Activated naive CD8-positive, alpha-beta T cell treated with anti-CD3 and anti-CD28 coated beads, Interleukin-2, amount 10 ng/mL, durations not matched to agents 7 days and 5 days (primary cell): ENCODE measurements at regions not wholly inside any gene's neighbourhood (a gene's known extent, or its start where the extent isn't known, plus 50 kb on each side); places are given as distances from the start of the nearest gene placed in this dataset.

Experiments
- ATAC-seq: fragments of 150-1000 bp; cut with Tn5 transposase; one replicate; pipeline ENCODE4 v1.10.0; 2021; ENCODE audit warnings: low read depth, moderate library complexity
- POLR2A ChIA-PET: fragments of 350-600 bp; sonication (Branson Sonifier 250); formaldehyde crosslinking; loops from one replicate; lab custom pipeline; 2021; ENCODE audit warnings: antibody characterized with exemption; lab: Charles Lee
- DNase-seq: peaks from one replicate; pipeline ENCODE4 v3.0.0; 2021
- H3K27ac Mint-ChIP-seq: one replicate; pipeline ENCODE4 v1.8.0; 2022; ENCODE audit warnings: mild to moderate bottlenecking, mixed read lengths
- H3K27me3 Mint-ChIP-seq: one replicate; pipeline ENCODE4 v1.8.0; 2022; ENCODE audit warnings: mild to moderate bottlenecking, moderate library complexity, mixed read lengths
- H3K36me3 Mint-ChIP-seq: one replicate; pipeline ENCODE4 v1.8.0; 2021; ENCODE audit warnings: mild to moderate bottlenecking, mixed read lengths
- H3K4me1 Mint-ChIP-seq: one replicate; pipeline ENCODE4 v1.8.0; 2021; ENCODE audit warnings: mixed read lengths
- H3K4me3 Mint-ChIP-seq: one replicate; pipeline ENCODE4 v1.8.0; 2022; ENCODE audit warnings: mild to moderate bottlenecking, moderate library complexity, mixed read lengths
- H3K9me3 Mint-ChIP-seq: one replicate; pipeline ENCODE4 v1.8.0; 2021; ENCODE audit warnings: mixed read lengths

- H3K27me3 Mint-ChIP-seq, result no peaks in the 10 kb centered on the region
- no peaks in the 10 kb centered on the region for H3K36me3 Mint-ChIP-seq
- no peak for ATAC-seq
- H3K4me3 Mint-ChIP-seq, result no peak overlapping the region
- no peaks in the 10 kb centered on the region for H3K4me1 Mint-ChIP-seq
- no peaks in the 10 kb centered on the region for H3K9me3 Mint-ChIP-seq
- POLR2A ChIA-PET, result no interaction called here
- H3K27ac Mint-ChIP-seq, result no peak overlapping the region
- no peak for DNase-seq
Measured at GRCh38 chr15:26179906-26180305, 316.8 kb upstream of the ATP10A start.

- ATAC-seq, result no peak
Measured at GRCh38 chr15:26178640-26179220, 315.6 kb upstream of the ATP10A start.

GRCh38 chr15:26177816-26178215 lies 314.7 kb upstream of the ATP10A start:
- ATAC-seq (no peak), DNase-seq (no peak)
- no peaks in the 10 kb centered on the region for H3K36me3 Mint-ChIP-seq
- H3K4me3 Mint-ChIP-seq, result no peak overlapping the region
- no peaks in the 10 kb centered on the region for H3K9me3 Mint-ChIP-seq
- POLR2A ChIA-PET, result no interaction called here
- no peaks in the 10 kb centered on the region for H3K27me3 Mint-ChIP-seq
- H3K4me1 Mint-ChIP-seq, result no peaks in the 10 kb centered on the region
- no peak overlapping the region for H3K27ac Mint-ChIP-seq

More at GRCh38 chr15:26178640-26179220, 315.6 kb upstream of the ATP10A start:
- Mint-ChIP-seq H3K36me3 (no peaks in the 10 kb centered on the region), H3K27ac (no peak overlapping the region), H3K4me1 (no peaks in the 10 kb centered on the region), H3K27me3 (no peaks in the 10 kb centered on the region), H3K9me3 (no peaks in the 10 kb centered on the region), H3K4me3 (no peak overlapping the region)
- POLR2A ChIA-PET, result no interaction called here
- DNase-seq, result no peak

GRCh38 chr15:26176831-26177230 lies 313.7 kb upstream of the ATP10A start:
- Mint-ChIP-seq H3K4me1 (no peaks in the 10 kb centered on the region), H3K27me3 (no peaks in the 10 kb centered on the region), H3K36me3 (no peaks in the 10 kb centered on the region), H3K27ac (no peak overlapping the region), H3K4me3 (no peak overlapping the region), H3K9me3 (no peaks in the 10 kb centered on the region)
- no peak for DNase-seq
- no peak for ATAC-seq
- POLR2A ChIA-PET, result no interaction called here

GRCh38 chr15:26171266-26171665 lies 308.1 kb upstream of the ATP10A start:
- no peak overlapping the region for H3K27ac Mint-ChIP-seq
- ATAC-seq, result no peak
- no peak for DNase-seq
- peaks cover 2% of the 10 kb centered on the region for H3K4me1 Mint-ChIP-seq
- H3K36me3 Mint-ChIP-seq, result no peaks in the 10 kb centered on the region
- H3K27me3 Mint-ChIP-seq, result no peaks in the 10 kb centered on the region
- H3K4me3 Mint-ChIP-seq, result no peak overlapping the region
- H3K9me3 Mint-ChIP-seq, result no peaks in the 10 kb centered on the region
- POLR2A ChIA-PET, result no interaction called here

- H3K27ac Mint-ChIP-seq, result peak overlapping the region; percentile 54
- peaks cover 2% of the 10 kb centered on the region for H3K4me1 Mint-ChIP-seq
- H3K4me3 Mint-ChIP-seq, result no peak overlapping the region
- no peaks in the 10 kb centered on the region for H3K36me3 Mint-ChIP-seq
- DNase-seq, result no peak
- POLR2A ChIA-PET, result no interaction called here
- peaks cover 2% of the 10 kb centered on the region for H3K27me3 Mint-ChIP-seq
- peaks cover 2% of the 10 kb centered on the region for H3K9me3 Mint-ChIP-seq
- ATAC-seq, result no peak
Measured at GRCh38 chr15:26166429-26166828, 303.3 kb upstream of the ATP10A start.

GRCh38 chr15:26165546-26165945 lies 302.4 kb upstream of the ATP10A start:
- Mint-ChIP-seq H3K27ac (no peak overlapping the region), H3K9me3 (peaks cover 2% of the 10 kb centered on the region), H3K4me3 (no peak overlapping the region), H3K4me1 (peaks cover 2% of the 10 kb centered on the region), H3K36me3 (no peaks in the 10 kb centered on the region), H3K27me3 (peaks cover 2% of the 10 kb centered on the region)
- POLR2A ChIA-PET, result no interaction called here
- no peak for ATAC-seq
- DNase-seq, result no peak

- H3K27me3 Mint-ChIP-seq, result peaks cover 8% of the 10 kb centered on the region
- DNase-seq, result no peak
- POLR2A ChIA-PET, result no interaction called here
- H3K4me3 Mint-ChIP-seq, result no peak overlapping the region
- no peaks in the 10 kb centered on the region for H3K4me1 Mint-ChIP-seq
- ATAC-seq, result no peak
- H3K36me3 Mint-ChIP-seq, result no peaks in the 10 kb centered on the region
- no peak overlapping the region for H3K27ac Mint-ChIP-seq
- H3K9me3 Mint-ChIP-seq, result peaks cover 2% of the 10 kb centered on the region
Measured at GRCh38 chr15:26160343-26160742, 297.2 kb upstream of the ATP10A start.

- ATAC-seq (no peak), DNase-seq (no peak)
- POLR2A ChIA-PET, result no interaction called here
- no peaks in the 10 kb centered on the region for H3K36me3 Mint-ChIP-seq
- H3K27me3 Mint-ChIP-seq, result peaks cover 6% of the 10 kb centered on the region
- H3K4me1 Mint-ChIP-seq, result no peaks in the 10 kb centered on the region
- H3K9me3 Mint-ChIP-seq, result peaks cover 7% of the 10 kb centered on the region
- H3K4me3 Mint-ChIP-seq, result no peak overlapping the region
- H3K27ac Mint-ChIP-seq, result no peak overlapping the region
Measured at GRCh38 chr15:26158176-26158575, 295.0 kb upstream of the ATP10A start.

- POLR2A ChIA-PET, result no interaction called here
- DNase-seq, result no peak
- no peaks in the 10 kb centered on the region for H3K36me3 Mint-ChIP-seq
Measured at GRCh38 chr15:26157081-26157480, 294.0 kb upstream of the ATP10A start.

GRCh38 chr15:26156051-26156450 lies 292.9 kb upstream of the ATP10A start:
- Mint-ChIP-seq H3K9me3 (peaks cover 10% of the 10 kb centered on the region), H3K27me3 (peaks cover 14% of the 10 kb centered on the region), H3K27ac (no peak overlapping the region), H3K4me1 (no peaks in the 10 kb centered on the region), H3K36me3 (no peaks in the 10 kb centered on the region), H3K4me3 (no peak overlapping the region)
- DNase-seq, result no peak
- POLR2A ChIA-PET, result no interaction called here
- ATAC-seq, result no peak

More at GRCh38 chr15:26157081-26157480, 294.0 kb upstream of the ATP10A start:
- H3K4me3 Mint-ChIP-seq, result no peak overlapping the region
- no peaks in the 10 kb centered on the region for H3K4me1 Mint-ChIP-seq
- no peak for ATAC-seq
- H3K9me3 Mint-ChIP-seq, result peaks cover 10% of the 10 kb centered on the region
- no peak overlapping the region for H3K27ac Mint-ChIP-seq
- H3K27me3 Mint-ChIP-seq, result peaks cover 11% of the 10 kb centered on the region

- H3K36me3 Mint-ChIP-seq, result no peaks in the 10 kb centered on the region
- H3K27ac Mint-ChIP-seq, result no peak overlapping the region
- H3K4me1 Mint-ChIP-seq, result no peaks in the 10 kb centered on the region
- peaks cover 4% of the 10 kb centered on the region for H3K9me3 Mint-ChIP-seq
- POLR2A ChIA-PET, result no interaction called here
- no peak overlapping the region for H3K4me3 Mint-ChIP-seq
- peaks cover 15% of the 10 kb centered on the region for H3K27me3 Mint-ChIP-seq
- DNase-seq (no peak), ATAC-seq (no peak)
Measured at GRCh38 chr15:26148156-26148860, 285.2 kb upstream of the ATP10A start.

- H3K4me3 Mint-ChIP-seq, result no peak overlapping the region
- no peaks in the 10 kb centered on the region for H3K9me3 Mint-ChIP-seq
- H3K4me1 Mint-ChIP-seq, result no peaks in the 10 kb centered on the region
- H3K27me3 Mint-ChIP-seq, result peaks cover 15% of the 10 kb centered on the region
- ATAC-seq (no peak), DNase-seq (no peak)
- no peak overlapping the region for H3K27ac Mint-ChIP-seq
- H3K36me3 Mint-ChIP-seq, result no peaks in the 10 kb centered on the region
- POLR2A ChIA-PET, result no interaction called here
Measured at GRCh38 chr15:26146202-26146601, 283.1 kb upstream of the ATP10A start.

GRCh38 chr15:26145796-26146195 lies 282.7 kb upstream of the ATP10A start:
- H3K36me3 Mint-ChIP-seq, result no peaks in the 10 kb centered on the region
- H3K9me3 Mint-ChIP-seq, result no peaks in the 10 kb centered on the region
- peaks cover 15% of the 10 kb centered on the region for H3K27me3 Mint-ChIP-seq
- POLR2A ChIA-PET, result no interaction called here
- no peak overlapping the region for H3K27ac Mint-ChIP-seq
- no peaks in the 10 kb centered on the region for H3K4me1 Mint-ChIP-seq
- no peak overlapping the region for H3K4me3 Mint-ChIP-seq
- ATAC-seq, result no peak
- DNase-seq, result no peak
